Activated naive CD4-positive, alpha-beta T cell treated with anti-CD3 and anti-CD28 coated beads, Interleukin-2, amount 10 ng/mL, durations not matched to agents 7 days and 5 days (primary cell): ENCODE measurements at regions not wholly inside any gene's neighbourhood (a gene's known extent, or its start where the extent isn't known, plus 50 kb on each side); places are given as distances from the start of the nearest gene placed in this dataset.
"Not testable (repeated sequence)": the region's sequence is repeated elsewhere in the genome, so short reads cannot be mapped to it uniquely, and the experiment has no call there.

Source experiments
- CTCF ChIA-PET: fragments of 350-600 bp; sonication (Branson Sonifier 250); formaldehyde crosslinking; loops from one replicate; lab custom pipeline; 2021; ENCODE audit warnings: antibody characterized with exemption; lab: Charles Lee
- DNase-seq: peaks from one replicate; pipeline ENCODE4 v3.0.0-alpha.2; 2020
- H3K27ac Mint-ChIP-seq: one replicate; pipeline ENCODE4 v1.8.0; 2021; ENCODE audit warnings: mild to moderate bottlenecking, moderate library complexity, mixed read lengths
- H3K27me3 Mint-ChIP-seq: one replicate; pipeline ENCODE4 v1.8.0; 2021; ENCODE audit warnings: mild to moderate bottlenecking, mixed read lengths
- H3K36me3 Mint-ChIP-seq: one replicate; pipeline ENCODE4 v1.8.0; 2021; ENCODE audit warnings: mixed read lengths
- H3K4me1 Mint-ChIP-seq: one replicate; pipeline ENCODE4 v1.8.0; 2021; ENCODE audit warnings: mixed read lengths
- H3K4me3 Mint-ChIP-seq: one replicate; pipeline ENCODE4 v1.8.0; 2021; ENCODE audit warnings: mild to moderate bottlenecking, moderate library complexity, mixed read lengths
- H3K9me3 Mint-ChIP-seq: one replicate; pipeline ENCODE4 v1.8.0; 2021; ENCODE audit warnings: mixed read lengths

DNA sequence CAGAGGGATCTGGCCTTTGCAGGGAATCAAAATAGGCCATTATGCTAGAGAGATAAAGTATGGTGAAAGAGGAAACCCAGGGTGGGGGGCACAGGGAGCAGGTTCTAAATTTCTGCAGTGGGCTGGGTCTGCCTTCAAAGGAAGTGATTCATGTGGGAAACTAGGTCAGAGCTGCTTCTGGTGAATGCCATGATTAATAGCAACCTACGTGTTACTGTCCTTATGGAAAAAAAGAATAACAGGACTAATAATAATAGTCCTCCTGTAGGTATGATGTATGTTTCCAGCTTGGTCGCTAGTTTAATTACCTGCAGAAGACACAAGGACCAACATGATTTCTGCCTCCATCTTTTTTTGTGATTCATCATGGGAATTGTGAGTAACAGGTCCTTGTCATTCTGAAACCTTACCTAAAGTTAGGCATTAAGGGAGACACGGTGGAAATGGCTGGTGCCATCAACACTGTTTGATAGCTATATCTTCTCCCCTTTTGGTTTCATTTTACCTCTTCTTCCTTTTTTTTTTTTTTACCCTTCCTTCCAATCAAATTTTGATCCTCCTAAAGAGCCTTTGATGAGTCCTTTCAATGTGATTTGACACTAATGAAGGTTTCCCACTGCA is 180.4 kb downstream of the CPEB2 start:
- peaks cover 5% of the 10 kb centered on the region for H3K27me3 Mint-ChIP-seq
- CTCF ChIA-PET: interaction anchor here (1.4 to 1.5 kb wide), 2 partner anchors 12 to 275 kb away, joined by 3 to 5 read pairs; no protein-coding TSS in a partner anchor
- H3K4me3 Mint-ChIP-seq: no peak overlapping the region
- no peaks in the 10 kb centered on the region for H3K9me3 Mint-ChIP-seq
- H3K4me1 Mint-ChIP-seq: peaks cover 4% of the 10 kb centered on the region
- H3K36me3 Mint-ChIP-seq: no peaks in the 10 kb centered on the region
- no peak for DNase-seq
- no peak overlapping the region for H3K27ac Mint-ChIP-seq

GRCh38 chr4:15186149-15186548 is 183.9 kb downstream of the CPEB2 start:
- Mint-ChIP-seq H3K9me3 (no peaks in the 10 kb centered on the region), H3K4me1 (peaks cover 4% of the 10 kb centered on the region), H3K27me3 (peaks cover 5% of the 10 kb centered on the region), H3K36me3 (no peaks in the 10 kb centered on the region), H3K4me3 (no peak overlapping the region), H3K27ac (no peak overlapping the region)
- DNase-seq: no peak
- CTCF ChIA-PET: interaction anchor here (0.7 to 1.6 kb wide), 2 partner anchors 11 to 40 kb away, joined by 3 to 4 read pairs; no protein-coding TSS in a partner anchor

GRCh38 chr4:15186806-15187205 is 184.5 kb downstream of the CPEB2 start:
- Mint-ChIP-seq H3K4me3 (no peak overlapping the region), H3K9me3 (no peaks in the 10 kb centered on the region), H3K36me3 (no peaks in the 10 kb centered on the region), H3K27ac (no peak overlapping the region), H3K27me3 (peaks cover 5% of the 10 kb centered on the region), H3K4me1 (peaks cover 4% of the 10 kb centered on the region)
- no peak for DNase-seq
- CTCF ChIA-PET: interaction anchor here (1.6 kb wide), 1 partner anchor 11 kb away, joined by 4 read pairs; no protein-coding TSS in a partner anchor

GRCh38 chr4:15188605-15189539 is 186.6 kb downstream of the CPEB2 start:
- DNase-seq: no peak
- Mint-ChIP-seq H3K9me3 (no peaks in the 10 kb centered on the region), H3K4me3 (no peak overlapping the region), H3K27ac (no peak overlapping the region), H3K36me3 (no peaks in the 10 kb centered on the region), H3K4me1 (no peaks in the 10 kb centered on the region), H3K27me3 (peaks cover 5% of the 10 kb centered on the region)
- CTCF ChIA-PET: no interaction called here

DNA sequence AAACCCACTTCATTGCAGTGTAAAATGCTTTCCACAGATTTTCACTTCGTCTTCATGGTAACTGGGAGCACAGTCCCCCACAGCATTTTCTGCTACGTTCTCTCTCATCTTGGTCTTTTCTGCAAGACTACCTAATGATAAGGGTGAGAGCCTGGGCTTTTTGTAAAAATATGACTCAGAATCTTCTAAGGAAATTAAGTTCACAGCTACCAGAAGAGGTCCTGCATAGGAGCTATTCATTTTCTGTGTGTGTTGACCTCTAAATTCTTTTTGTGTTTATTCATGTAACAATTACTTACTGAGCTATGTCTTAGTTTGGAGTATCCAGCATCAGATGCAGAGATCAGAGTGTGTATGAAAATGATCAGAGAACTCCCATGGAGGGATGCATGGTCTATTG is 192.2 kb downstream of the CPEB2 start:
- CTCF ChIA-PET: no interaction called here
- Mint-ChIP-seq H3K9me3 (no peaks in the 10 kb centered on the region), H3K36me3 (no peaks in the 10 kb centered on the region), H3K4me3 (no peak overlapping the region), H3K4me1 (no peaks in the 10 kb centered on the region), H3K27me3 (no peaks in the 10 kb centered on the region), H3K27ac (no peak overlapping the region)
- no peak for DNase-seq

DNA sequence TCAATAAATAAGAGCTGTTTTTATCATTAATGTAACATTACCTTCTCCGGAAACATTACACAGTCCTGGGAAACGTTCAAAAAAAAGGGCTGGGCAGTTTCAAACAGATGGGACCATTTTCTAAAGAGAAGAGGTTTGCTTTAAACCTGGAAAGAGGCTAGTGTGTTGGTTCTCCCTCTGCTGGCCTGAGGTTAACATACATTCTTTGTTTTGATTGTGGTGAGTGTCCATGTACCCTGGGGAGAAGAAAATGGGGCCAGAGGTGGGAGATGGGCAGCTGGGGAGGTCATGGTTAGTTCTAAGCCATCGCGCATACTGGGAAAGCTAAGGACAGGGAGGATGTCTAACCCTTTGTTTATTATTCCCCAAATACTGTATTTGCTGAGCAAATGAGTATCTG is 194.7 kb downstream of the CPEB2 start:
- no peaks in the 10 kb centered on the region for H3K9me3 Mint-ChIP-seq
- H3K36me3 Mint-ChIP-seq: no peaks in the 10 kb centered on the region
- no peaks in the 10 kb centered on the region for H3K27me3 Mint-ChIP-seq
- H3K27ac Mint-ChIP-seq: no peak overlapping the region
- CTCF ChIA-PET: interaction anchor here (0.5 to 1.1 kb wide), 2 partner anchors 11 to 436 kb away, joined by 3 to 4 read pairs; no protein-coding TSS in a partner anchor
- H3K4me1 Mint-ChIP-seq: no peaks in the 10 kb centered on the region
- no peak for DNase-seq
- H3K4me3 Mint-ChIP-seq: no peak overlapping the region

GRCh38 chr4:15198070-15198727 is 195.9 kb downstream of the CPEB2 start:
- no peaks in the 10 kb centered on the region for H3K9me3 Mint-ChIP-seq
- no peaks in the 10 kb centered on the region for H3K4me1 Mint-ChIP-seq
- H3K36me3 Mint-ChIP-seq: no peaks in the 10 kb centered on the region
- no peaks in the 10 kb centered on the region for H3K27me3 Mint-ChIP-seq
- no peak overlapping the region for H3K27ac Mint-ChIP-seq
- no peak for DNase-seq
- CTCF ChIA-PET: interaction anchor here (1.1 kb wide), 1 partner anchor 12 kb away, joined by 4 read pairs; no protein-coding TSS in a partner anchor
- no peak overlapping the region for H3K4me3 Mint-ChIP-seq

DNA sequence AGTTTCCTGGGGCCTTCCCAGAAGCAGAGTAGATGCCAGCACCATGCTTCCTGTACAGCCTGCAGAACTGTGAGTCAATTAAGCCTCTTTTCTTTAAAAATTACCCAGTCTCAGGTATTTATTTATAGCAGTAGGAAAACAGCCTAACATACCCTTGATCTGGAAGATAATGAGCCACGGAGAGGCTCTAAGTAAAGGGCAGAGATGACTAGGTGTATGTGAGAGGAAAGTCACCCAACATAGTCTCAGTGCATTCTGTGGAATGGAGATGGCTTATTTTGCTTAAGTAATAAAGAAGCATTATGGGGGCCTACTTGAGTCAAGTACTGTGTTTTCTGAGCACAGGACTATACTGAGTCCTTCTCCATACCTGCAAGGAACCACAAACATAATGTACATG is 199.5 kb downstream of the CPEB2 start:
- no peak for DNase-seq
- H3K4me3 Mint-ChIP-seq: no peak overlapping the region
- CTCF ChIA-PET: interaction anchor here (1.4 kb wide), 1 partner anchor 30 kb away, joined by 4 read pairs; no protein-coding TSS in a partner anchor
- no peaks in the 10 kb centered on the region for H3K27me3 Mint-ChIP-seq
- no peaks in the 10 kb centered on the region for H3K4me1 Mint-ChIP-seq
- no peak overlapping the region for H3K27ac Mint-ChIP-seq
- peaks cover 9% of the 10 kb centered on the region for H3K9me3 Mint-ChIP-seq
- H3K36me3 Mint-ChIP-seq: no peaks in the 10 kb centered on the region

GRCh38 chr4:15202481-15202880 is 200.2 kb downstream of the CPEB2 start:
- no peaks in the 10 kb centered on the region for H3K4me1 Mint-ChIP-seq
- DNase-seq: no peak
- H3K36me3 Mint-ChIP-seq: no peaks in the 10 kb centered on the region
- peaks cover 13% of the 10 kb centered on the region for H3K9me3 Mint-ChIP-seq
- no peak overlapping the region for H3K4me3 Mint-ChIP-seq
- no peak overlapping the region for H3K27ac Mint-ChIP-seq
- CTCF ChIA-PET: interaction anchor here (1.4 kb wide), 1 partner anchor 29 kb away, joined by 4 read pairs; no protein-coding TSS in a partner anchor
- no peaks in the 10 kb centered on the region for H3K27me3 Mint-ChIP-seq

DNA sequence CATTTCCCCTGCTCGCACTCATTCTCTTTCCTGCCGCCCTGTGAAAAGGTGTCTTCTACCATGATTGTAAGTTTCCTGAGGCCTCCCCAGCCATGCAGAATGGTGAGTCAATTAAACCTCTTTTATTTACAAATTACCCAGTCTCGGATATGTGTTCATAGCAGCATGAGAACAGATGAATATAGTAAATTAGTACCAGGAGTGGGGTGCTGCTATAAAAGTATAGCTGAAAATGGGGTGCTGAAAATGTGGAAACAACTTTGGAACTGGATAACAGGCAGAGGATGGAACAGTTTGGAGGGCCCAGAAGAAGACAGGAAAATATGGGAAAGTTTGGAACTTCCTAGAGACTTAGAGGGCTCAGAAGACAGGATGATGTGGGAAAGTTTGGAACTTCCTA is 204.2 kb downstream of the CPEB2 start:
- H3K27me3 Mint-ChIP-seq, DNase-seq, H3K4me1 Mint-ChIP-seq, CTCF ChIA-PET, H3K36me3 Mint-ChIP-seq, H3K27ac Mint-ChIP-seq, H3K4me3 Mint-ChIP-seq: not testable (repeated sequence)
- peaks cover 18% of the 10 kb centered on the region for H3K9me3 Mint-ChIP-seq

DNA sequence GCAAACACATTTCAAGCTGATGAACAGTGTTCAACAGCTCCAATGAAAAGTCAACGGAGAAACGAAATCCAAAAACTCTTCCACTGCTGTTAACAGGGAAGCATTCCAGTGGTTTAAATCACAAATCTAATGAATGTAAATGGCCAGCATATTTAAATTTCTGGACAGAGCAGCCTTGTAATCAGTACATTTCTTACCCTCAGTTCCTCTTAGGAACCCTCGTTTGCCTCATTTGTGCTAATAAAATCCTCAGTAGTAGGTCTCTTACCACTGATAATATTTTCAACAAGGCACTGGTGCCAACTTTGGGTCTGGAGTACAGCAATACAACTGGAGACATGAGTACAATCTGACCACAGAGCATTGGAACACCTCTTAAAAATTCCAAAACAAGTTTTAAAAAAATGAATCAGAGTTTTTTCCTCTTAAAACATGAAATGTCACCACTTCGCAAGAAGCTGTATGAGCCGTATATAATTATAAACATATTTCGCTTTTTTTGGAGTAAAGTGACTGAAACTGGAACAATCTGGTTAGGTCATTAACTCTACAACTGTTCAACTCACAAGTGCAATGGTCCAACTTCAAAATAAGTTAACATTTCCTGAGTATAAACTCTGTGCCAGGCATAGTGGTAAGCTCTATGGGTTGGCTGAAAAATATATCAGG is 211.2 kb downstream of the CPEB2 start:
- no peak for DNase-seq
- CTCF ChIA-PET: interaction anchor here (1.5 kb wide), 1 partner anchor 184 kb away, joined by 4 read pairs; no protein-coding TSS in a partner anchor
- Mint-ChIP-seq H3K4me3 (no peak overlapping the region), H3K9me3 (no peaks in the 10 kb centered on the region), H3K27ac (no peak overlapping the region), H3K4me1 (no peaks in the 10 kb centered on the region), H3K36me3 (no peaks in the 10 kb centered on the region), H3K27me3 (peaks cover 4% of the 10 kb centered on the region)

GRCh38 chr4:15215109-15215508 is 212.7 kb upstream of the C1QTNF7 start:
- Mint-ChIP-seq H3K36me3 (no peaks in the 10 kb centered on the region), H3K4me1 (no peaks in the 10 kb centered on the region), H3K27ac (no peak overlapping the region), H3K9me3 (no peaks in the 10 kb centered on the region), H3K27me3 (peaks cover 4% of the 10 kb centered on the region), H3K4me3 (no peak overlapping the region)
- CTCF ChIA-PET: interaction anchor here (1.5 kb wide), 1 partner anchor 182 kb away, joined by 4 read pairs; no protein-coding TSS in a partner anchor
- no peak for DNase-seq

GRCh38 chr4:15226203-15226602 is 201.6 kb upstream of the C1QTNF7 start:
- Mint-ChIP-seq H3K4me3 (no peak overlapping the region), H3K36me3 (no peaks in the 10 kb centered on the region), H3K4me1 (no peaks in the 10 kb centered on the region), H3K9me3 (no peaks in the 10 kb centered on the region), H3K27ac (no peak overlapping the region), H3K27me3 (no peaks in the 10 kb centered on the region)
- DNase-seq: no peak
- CTCF ChIA-PET: interaction anchor here (2.5 kb wide), 1 partner anchor 231 kb away, joined by 8 read pairs; no protein-coding TSS in a partner anchor
